SK-N-SH (cell line): ENCODE measurements at regions not wholly inside any gene's neighbourhood (a gene's known extent, or its start where the extent isn't known, plus 50 kb on each side); places are given as distances from the start of the nearest gene placed in this dataset.

ENCODE experiments used
- CTCF ChIA-PET: fragments of 300-600, 350-600 bp; formaldehyde crosslinking; extraction: SDS; loops from one replicate; lab custom pipeline; 2021; lab: Yijun Ruan, JAX
- POLR2A ChIA-PET: fragments of 350-600 bp; sonication (Branson Sonifier 250); formaldehyde crosslinking; extraction: SDS; loops from one replicate; lab custom pipeline; 2020; ENCODE audit warnings: antibody characterized with exemption, inconsistent platforms; lab: Yijun Ruan, JAX
- DNase-seq: peaks from one replicate; pipeline ENCODE4 v3.0.0; 2012
- H2AFZ ChIP-seq: fragments of 200-600 bp; sonication (generic); 2 replicates; pipeline ENCODE4 v1.8.1; 2016; ENCODE audit warnings: antibody characterized with exemption, mild to moderate bottlenecking, low read depth
- H3F3A ChIP-seq: fragments of 200-600 bp; sonication (generic); replicated peaks from 2 replicates; pipeline ENCODE3; 2016; ENCODE audit warnings: antibody characterized with exemption, mild to moderate bottlenecking; ENCODE audit not compliant: insufficient read depth
- H3K27ac ChIP-seq, 2 experiments: fragments of 200-500 bp in 1 of 2; fragments of 200-600 bp in 1 of 2; sonication (Bioruptor generic) in 1 of 2; sonication (generic), shearing (Covaris generic) in 1 of 2; 2 replicates each; pipeline versions ENCODE4 v1.5.1 to v1.6.1; 2014 to 2016; ENCODE audit warnings: low read depth in 2 of 2, inconsistent platforms in 1 of 2, low read length in 1 of 2, mild to moderate bottlenecking in 1 of 2, mixed read lengths in 1 of 2
- H3K27me3 ChIP-seq: fragments of 200-600 bp; sonication (generic), shearing (Covaris generic); 2 replicates; pipeline ENCODE4 v1.6.1; 2016; ENCODE audit warnings: mixed run types; ENCODE audit not compliant: insufficient read depth
- H3K36me3 ChIP-seq, 2 experiments: fragments of 200-500 bp in 1 of 2; fragments of 200-600 bp in 1 of 2; sonication (Bioruptor generic) in 1 of 2; sonication (generic) in 1 of 2; replicated peaks in 1 of 2; 2 replicates each; pipeline versions ENCODE3 to v1.5.1; 2014 to 2016; ENCODE audit warnings: low read length in 1 of 2, mild to moderate bottlenecking in 1 of 2; ENCODE audit not compliant: insufficient read depth in 2 of 2, control insufficient read depth in 1 of 2
- H3K4me1 ChIP-seq, 2 experiments: fragments of 200-500 bp in 1 of 2; fragments of 200-600 bp in 1 of 2; sonication (Bioruptor generic) in 1 of 2; sonication (generic), shearing (Covaris generic) in 1 of 2; 2 replicates each; pipeline versions ENCODE4 v1.5.1 to v1.6.1; 2014 to 2016; ENCODE audit warnings: low read depth in 1 of 2, low read length in 1 of 2, mixed run types in 1 of 2; ENCODE audit not compliant: insufficient read depth in 2 of 2, control insufficient read depth in 1 of 2
- H3K4me2 ChIP-seq: fragments of 200-600 bp; sonication (generic), shearing (Covaris generic); 2 replicates; pipeline ENCODE4 v1.6.1; 2017; ENCODE audit warnings: mixed run types
- H3K4me3 ChIP-seq, 2 experiments: fragments of 200-500 bp in 1 of 2; fragments of 200-600 bp in 1 of 2; sonication (Bioruptor generic) in 1 of 2; sonication (generic), shearing (Covaris generic) in 1 of 2; 2 replicates each; pipeline versions ENCODE4 v1.5.1 to v1.8.1; 2014 to 2016; ENCODE audit warnings: low read depth in 2 of 2, inconsistent platforms in 1 of 2, low read length in 1 of 2, mild to moderate bottlenecking in 1 of 2, mixed read lengths in 1 of 2, moderate library complexity in 1 of 2
- H3K79me2 ChIP-seq: fragments of 200-600 bp; sonication (generic); 2 replicates; pipeline ENCODE4 v1.8.1; 2017; ENCODE audit warnings: mild to moderate bottlenecking; ENCODE audit not compliant: insufficient read depth
- H3K9ac ChIP-seq: fragments of 200-600 bp; sonication (generic); 2 replicates; pipeline ENCODE4 v1.6.1; 2017; ENCODE audit warnings: mixed run types
- H3K9me2 ChIP-seq: fragments of 200-600 bp; sonication (generic); 2 replicates; pipeline ENCODE4 v1.6.1; 2017; ENCODE audit warnings: mixed run types
- H3K9me3 ChIP-seq: fragments of 200-600 bp; sonication (generic); 2 replicates; pipeline ENCODE4 v1.6.1; 2017; ENCODE audit warnings: mixed run types, mild to moderate bottlenecking, moderate library complexity
- H4K20me1 ChIP-seq: fragments of 200-600 bp; sonication (generic); 2 replicates; pipeline ENCODE4 v1.6.1; 2017; ENCODE audit warnings: mild to moderate bottlenecking, mixed run types; ENCODE audit not compliant: insufficient read depth
- EP300 ChIP-seq, 2 experiments: IDR thresholded peaks; 2 replicates each; pipeline versions ENCODE4 v1.4.0 to v1.6.1; 2012; ENCODE audit warnings: borderline replicate concordance in 1 of 2, low read depth in 1 of 2, low read length in 1 of 2
- FOXJ3 ChIP-seq: sonication (generic); formaldehyde crosslinking; IDR thresholded peaks from 2 replicates; pipeline ENCODE4 v1.5.1; 2020; ENCODE audit warnings: mild to moderate bottlenecking, missing genetic modification reagents
- JUND ChIP-seq: IDR thresholded peaks from 2 replicates; pipeline ENCODE4 v1.4.0; 2012
- MXI1 ChIP-seq: IDR thresholded peaks from 2 replicates; pipeline ENCODE4 v1.6.1; 2012; ENCODE audit warnings: mild to moderate bottlenecking, low read depth, low read length, improper control_type of control experiment
- POLR2AphosphoS5 ChIP-seq: IDR thresholded peaks from 2 replicates; pipeline ENCODE4 v1.6.1; 2012; ENCODE audit warnings: low read depth, low read length
- RAD21 ChIP-seq: IDR thresholded peaks from 2 replicates; pipeline ENCODE4 v1.6.1; 2012; ENCODE audit warnings: mild to moderate bottlenecking, low read length
- RXRA ChIP-seq: IDR thresholded peaks from 2 replicates; pipeline ENCODE4 v1.4.0; 2012; ENCODE audit warnings: low read depth, mild to moderate bottlenecking, borderline replicate concordance
- SIN3A ChIP-seq: IDR thresholded peaks from 2 replicates; pipeline ENCODE4 v1.6.1; 2012; ENCODE audit warnings: low read depth, mild to moderate bottlenecking, low read length, moderate library complexity, borderline replicate concordance
- SMC3 ChIP-seq: IDR thresholded peaks from 2 replicates; pipeline ENCODE4 v1.6.1; 2012; ENCODE audit warnings: low read depth, low read length, improper control_type of control experiment
- TCF12 ChIP-seq: IDR thresholded peaks from 2 replicates; pipeline ENCODE4 v1.4.0; 2012
- TEAD4 ChIP-seq: IDR thresholded peaks from 2 replicates; pipeline ENCODE4 v1.4.0; 2012; ENCODE audit warnings: mild to moderate bottlenecking, borderline replicate concordance; ENCODE audit not compliant: insufficient read depth
- YY1 ChIP-seq: IDR thresholded peaks from 2 replicates; pipeline ENCODE4 v1.4.0; 2012; ENCODE audit warnings: low read depth, mild to moderate bottlenecking
- WGBS: methylation state at CpG from one replicate; pipeline ENCODE4 v1.1.6; 2017; ENCODE audit warnings: low lambda C conversion rate; 5-methylcytosine and 5-hydroxymethylcytosine counted together
- TF ChIP-seq, protein P1 (sequence below): fragments of 200-600 bp; sonication (generic); IDR thresholded peaks from 2 replicates; pipeline ENCODE4 v1.6.1; 2017; ENCODE audit warnings: antibody characterized with exemption, mild to moderate bottlenecking, moderate library complexity
- TF ChIP-seq, protein P2 (sequence below): IDR thresholded peaks from 2 replicates; pipeline ENCODE4 v1.4.0; 2012; ENCODE audit warnings: low read depth, borderline replicate concordance
- TF ChIP-seq, protein P3 (sequence below): IDR thresholded peaks from 2 replicates; pipeline ENCODE4; 2012
- TF ChIP-seq, protein P4 (sequence below): IDR thresholded peaks from 2 replicates; pipeline ENCODE4 v1.4.0; 2012; ENCODE audit warnings: low read depth

DNA sequence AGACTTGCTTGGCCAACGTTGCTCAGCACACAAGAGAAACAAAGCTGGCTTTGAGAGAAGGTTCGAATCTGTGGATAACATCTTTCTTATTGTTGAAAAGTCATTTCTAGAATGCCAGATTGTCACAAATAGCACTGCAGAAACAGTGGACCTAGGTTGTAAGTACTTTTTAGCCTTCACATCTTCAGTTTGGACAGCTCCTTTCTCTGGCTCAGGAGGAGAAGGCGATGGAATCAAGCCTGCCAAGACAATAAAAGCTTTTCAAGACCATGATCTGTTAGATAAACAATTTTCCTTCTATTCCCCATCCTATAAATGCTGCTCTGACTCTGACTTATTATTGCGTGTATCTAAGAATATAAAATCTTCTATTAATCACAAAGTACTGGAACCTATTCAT, 615.2 kb upstream of the SEMA6A start:
- ChIA-PET POLR2A (no interaction called here), CTCF (no interaction called here)
- H3K79me2 ChIP-seq, result no peaks in the 10 kb centered on the region

DNA sequence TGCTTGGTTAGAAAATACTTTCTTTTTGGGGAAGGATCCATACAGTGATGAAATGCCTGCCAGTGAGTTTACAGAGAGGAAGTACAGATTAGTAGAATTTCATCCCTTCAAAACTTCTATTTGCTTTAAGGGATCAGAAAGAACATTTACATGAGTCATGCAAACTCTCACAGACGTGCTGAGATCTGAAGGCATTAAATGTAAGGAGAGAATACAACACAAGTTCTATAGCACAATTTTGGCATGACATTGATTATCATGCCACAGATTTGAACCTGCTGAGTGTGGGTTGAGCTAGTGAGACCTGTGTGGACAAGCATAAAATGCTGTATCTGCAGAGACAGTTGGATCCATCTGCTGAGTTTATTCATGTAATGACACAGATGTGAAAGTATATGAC, 613.6 kb upstream of the SEMA6A start:
- no peaks in the 10 kb centered on the region for H3K79me2 ChIP-seq
- H3F3A ChIP-seq, result no peaks in the 10 kb centered on the region
- TF ChIP-seq MXI1, result no peak
- no peak for TF ChIP-seq JUND
- TF ChIP-seq, protein P1, sequence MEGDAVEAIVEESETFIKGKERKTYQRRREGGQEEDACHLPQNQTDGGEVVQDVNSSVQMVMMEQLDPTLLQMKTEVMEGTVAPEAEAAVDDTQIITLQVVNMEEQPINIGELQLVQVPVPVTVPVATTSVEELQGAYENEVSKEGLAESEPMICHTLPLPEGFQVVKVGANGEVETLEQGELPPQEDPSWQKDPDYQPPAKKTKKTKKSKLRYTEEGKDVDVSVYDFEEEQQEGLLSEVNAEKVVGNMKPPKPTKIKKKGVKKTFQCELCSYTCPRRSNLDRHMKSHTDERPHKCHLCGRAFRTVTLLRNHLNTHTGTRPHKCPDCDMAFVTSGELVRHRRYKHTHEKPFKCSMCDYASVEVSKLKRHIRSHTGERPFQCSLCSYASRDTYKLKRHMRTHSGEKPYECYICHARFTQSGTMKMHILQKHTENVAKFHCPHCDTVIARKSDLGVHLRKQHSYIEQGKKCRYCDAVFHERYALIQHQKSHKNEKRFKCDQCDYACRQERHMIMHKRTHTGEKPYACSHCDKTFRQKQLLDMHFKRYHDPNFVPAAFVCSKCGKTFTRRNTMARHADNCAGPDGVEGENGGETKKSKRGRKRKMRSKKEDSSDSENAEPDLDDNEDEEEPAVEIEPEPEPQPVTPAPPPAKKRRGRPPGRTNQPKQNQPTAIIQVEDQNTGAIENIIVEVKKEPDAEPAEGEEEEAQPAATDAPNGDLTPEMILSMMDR, result no peak
- no peak for TF ChIP-seq YY1
- no peak for TF ChIP-seq POLR2AphosphoS5
- no peak for TF ChIP-seq RXRA
- TF ChIP-seq, protein P2, sequence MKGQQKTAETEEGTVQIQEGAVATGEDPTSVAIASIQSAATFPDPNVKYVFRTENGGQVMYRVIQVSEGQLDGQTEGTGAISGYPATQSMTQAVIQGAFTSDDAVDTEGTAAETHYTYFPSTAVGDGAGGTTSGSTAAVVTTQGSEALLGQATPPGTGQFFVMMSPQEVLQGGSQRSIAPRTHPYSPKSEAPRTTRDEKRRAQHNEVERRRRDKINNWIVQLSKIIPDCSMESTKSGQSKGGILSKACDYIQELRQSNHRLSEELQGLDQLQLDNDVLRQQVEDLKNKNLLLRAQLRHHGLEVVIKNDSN, result no peak
- TF ChIP-seq SMC3, result no peak
- TF ChIP-seq TEAD4, result no peak
- no peak for TF ChIP-seq EP300 (IDR thresholded peaks at IDR 0.05; ENCODE audit: borderline replicate concordance in 1 of 2, low read depth in 1 of 2, low read length in 1 of 2)
- TF ChIP-seq, all 33 proteins: peak for 0
- Histone ChIP-seq H3K9me2 (no peaks in the 10 kb centered on the region), H3K4me2 (no peak overlapping the region), H3K9ac (no peak overlapping the region), H3K36me3 (no peaks in the 10 kb centered on the region), H3K27ac (no peak overlapping the region), H3K27me3 (no peaks in the 10 kb centered on the region), H4K20me1 (no peaks in the 10 kb centered on the region), H2AFZ (no peak overlapping the region), H3K9me3 (no peaks in the 10 kb centered on the region), H3K4me3 (no peak overlapping the region), H3K4me1 (no peaks in the 10 kb centered on the region)
- ChIA-PET POLR2A (interaction anchor here (0.6 kb wide), 1 partner anchor 250 kb away, joined by 4 read pairs; no protein-coding TSS in a partner anchor), CTCF (interaction anchor here (1.1 kb wide), 1 partner anchor 11 kb away, joined by 4 read pairs; no protein-coding TSS in a partner anchor)
- WGBS, result 25% methylated on average over 1 of the region's 1 CpG
- no peak for DNase-seq

More for the DNA sequence above, 615.2 kb upstream of the SEMA6A start:
- H3K36me3 ChIP-seq, result no peaks in the 10 kb centered on the region
- no peaks in the 10 kb centered on the region for H3K4me1 ChIP-seq
- no peak overlapping the region for H3K27ac ChIP-seq
- DNase-seq, result no peak
- TF ChIP-seq RAD21 (no peak), TCF12 (no peak), SIN3A (no peak), FOXJ3 (CRISPR knock-in tag) (no peak)
- TF ChIP-seq, protein P1, result no peak
- TF ChIP-seq, protein P3, sequence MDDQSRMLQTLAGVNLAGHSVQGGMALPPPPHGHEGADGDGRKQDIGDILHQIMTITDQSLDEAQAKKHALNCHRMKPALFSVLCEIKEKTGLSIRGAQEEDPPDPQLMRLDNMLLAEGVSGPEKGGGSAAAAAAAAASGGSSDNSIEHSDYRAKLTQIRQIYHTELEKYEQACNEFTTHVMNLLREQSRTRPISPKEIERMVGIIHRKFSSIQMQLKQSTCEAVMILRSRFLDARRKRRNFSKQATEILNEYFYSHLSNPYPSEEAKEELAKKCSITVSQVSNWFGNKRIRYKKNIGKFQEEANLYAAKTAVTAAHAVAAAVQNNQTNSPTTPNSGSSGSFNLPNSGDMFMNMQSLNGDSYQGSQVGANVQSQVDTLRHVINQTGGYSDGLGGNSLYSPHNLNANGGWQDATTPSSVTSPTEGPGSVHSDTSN, result no peak
- TF ChIP-seq, protein P4, sequence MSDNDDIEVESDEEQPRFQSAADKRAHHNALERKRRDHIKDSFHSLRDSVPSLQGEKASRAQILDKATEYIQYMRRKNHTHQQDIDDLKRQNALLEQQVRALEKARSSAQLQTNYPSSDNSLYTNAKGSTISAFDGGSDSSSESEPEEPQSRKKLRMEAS, result no peak
- no peak overlapping the region for H3K4me3 ChIP-seq
- H3K9ac ChIP-seq, result no peak overlapping the region
- H3K9me2 ChIP-seq, result no peaks in the 10 kb centered on the region
- H2AFZ ChIP-seq, result no peak overlapping the region
- no peak overlapping the region for H3K4me2 ChIP-seq
- no peaks in the 10 kb centered on the region for H3K9me3 ChIP-seq
- no peaks in the 10 kb centered on the region for H3K27me3 ChIP-seq
- no peaks in the 10 kb centered on the region for H3F3A ChIP-seq
- no peaks in the 10 kb centered on the region for H4K20me1 ChIP-seq
- WGBS, result 12% methylated on average over 4 of the region's 4 CpGs
